Hepatocyte (in vitro differentiated cells): ENCODE measurements at regions not wholly inside any gene's neighbourhood (a gene's known extent, or its start where the extent isn't known, plus 50 kb on each side); places are given as distances from the start of the nearest gene placed in this dataset.

Experiments
- EZH2 ChIP-seq: fragments of 200-600 bp; sonication (generic); IDR thresholded peaks from 2 replicates; pipeline ENCODE4 v1.6.1; 2016; ENCODE audit warnings: antibody characterized with exemption, mild to moderate bottlenecking, borderline replicate concordance
- EZH2phosphoT487 ChIP-seq: fragments of 200-600 bp; sonication (generic); IDR thresholded peaks from one replicate; pipeline ENCODE4 v1.6.1; 2018; ENCODE audit warnings: antibody characterized with exemption, mild to moderate bottlenecking, low read depth, moderate library complexity; ENCODE audit not compliant: unreplicated experiment, severe bottlenecking
- TF ChIP-seq, protein P1 (sequence below): fragments of 200-600 bp; sonication (generic); IDR thresholded peaks from 2 replicates; pipeline ENCODE4 v1.5.1; 2016; ENCODE audit warnings: antibody characterized with exemption, mild to moderate bottlenecking; ENCODE audit not compliant: poor library complexity

GRCh38 chr3:88209356-88209755 lies 59.6 kb downstream of the C3orf38 start:
- TF ChIP-seq, protein P1, sequence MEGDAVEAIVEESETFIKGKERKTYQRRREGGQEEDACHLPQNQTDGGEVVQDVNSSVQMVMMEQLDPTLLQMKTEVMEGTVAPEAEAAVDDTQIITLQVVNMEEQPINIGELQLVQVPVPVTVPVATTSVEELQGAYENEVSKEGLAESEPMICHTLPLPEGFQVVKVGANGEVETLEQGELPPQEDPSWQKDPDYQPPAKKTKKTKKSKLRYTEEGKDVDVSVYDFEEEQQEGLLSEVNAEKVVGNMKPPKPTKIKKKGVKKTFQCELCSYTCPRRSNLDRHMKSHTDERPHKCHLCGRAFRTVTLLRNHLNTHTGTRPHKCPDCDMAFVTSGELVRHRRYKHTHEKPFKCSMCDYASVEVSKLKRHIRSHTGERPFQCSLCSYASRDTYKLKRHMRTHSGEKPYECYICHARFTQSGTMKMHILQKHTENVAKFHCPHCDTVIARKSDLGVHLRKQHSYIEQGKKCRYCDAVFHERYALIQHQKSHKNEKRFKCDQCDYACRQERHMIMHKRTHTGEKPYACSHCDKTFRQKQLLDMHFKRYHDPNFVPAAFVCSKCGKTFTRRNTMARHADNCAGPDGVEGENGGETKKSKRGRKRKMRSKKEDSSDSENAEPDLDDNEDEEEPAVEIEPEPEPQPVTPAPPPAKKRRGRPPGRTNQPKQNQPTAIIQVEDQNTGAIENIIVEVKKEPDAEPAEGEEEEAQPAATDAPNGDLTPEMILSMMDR, result no peak
- no peak for TF ChIP-seq EZH2
- TF ChIP-seq EZH2phosphoT487, result no peak
